ENCODE measurements at regions not wholly inside any gene's neighbourhood (a gene's known extent, or its start where the extent isn't known, plus 50 kb on each side); places are given as distances from the start of the nearest gene placed in this dataset.
"Not testable (repeated sequence)": the region's sequence is repeated elsewhere in the genome, so short reads cannot be mapped to it uniquely, and the experiment has no call there.

DNA sequence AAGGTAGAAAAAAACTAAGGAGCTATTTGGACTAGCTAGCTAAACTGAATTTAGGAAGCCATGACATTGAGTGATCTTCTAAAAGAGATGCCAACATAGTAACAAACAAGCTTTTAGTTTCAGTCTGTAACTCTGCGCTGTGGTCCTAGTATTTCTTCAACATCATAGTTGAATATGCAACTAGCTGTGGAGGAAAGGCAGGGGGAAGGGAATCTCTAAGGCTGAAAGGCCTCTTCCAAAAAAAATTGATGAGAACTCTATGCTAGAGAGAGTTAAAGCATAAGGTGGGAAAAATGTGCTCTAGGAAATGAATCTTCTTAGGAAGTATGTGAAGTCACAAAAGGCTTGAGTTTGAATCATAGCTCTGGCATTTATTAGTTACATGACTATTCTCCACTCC is 120.2 kb downstream of the NBPF8 start:
- TF ChIP-seq, protein P1, sequence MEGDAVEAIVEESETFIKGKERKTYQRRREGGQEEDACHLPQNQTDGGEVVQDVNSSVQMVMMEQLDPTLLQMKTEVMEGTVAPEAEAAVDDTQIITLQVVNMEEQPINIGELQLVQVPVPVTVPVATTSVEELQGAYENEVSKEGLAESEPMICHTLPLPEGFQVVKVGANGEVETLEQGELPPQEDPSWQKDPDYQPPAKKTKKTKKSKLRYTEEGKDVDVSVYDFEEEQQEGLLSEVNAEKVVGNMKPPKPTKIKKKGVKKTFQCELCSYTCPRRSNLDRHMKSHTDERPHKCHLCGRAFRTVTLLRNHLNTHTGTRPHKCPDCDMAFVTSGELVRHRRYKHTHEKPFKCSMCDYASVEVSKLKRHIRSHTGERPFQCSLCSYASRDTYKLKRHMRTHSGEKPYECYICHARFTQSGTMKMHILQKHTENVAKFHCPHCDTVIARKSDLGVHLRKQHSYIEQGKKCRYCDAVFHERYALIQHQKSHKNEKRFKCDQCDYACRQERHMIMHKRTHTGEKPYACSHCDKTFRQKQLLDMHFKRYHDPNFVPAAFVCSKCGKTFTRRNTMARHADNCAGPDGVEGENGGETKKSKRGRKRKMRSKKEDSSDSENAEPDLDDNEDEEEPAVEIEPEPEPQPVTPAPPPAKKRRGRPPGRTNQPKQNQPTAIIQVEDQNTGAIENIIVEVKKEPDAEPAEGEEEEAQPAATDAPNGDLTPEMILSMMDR (IDR thresholded peaks at IDR 0.05; ENCODE audit: poor library complexity, severe bottlenecking), result not testable (repeated sequence)
- TF ChIP-seq EP300 (conservative IDR thresholded peaks at IDR 0.05; ENCODE audit: poor library complexity, severe bottlenecking); EZH2 (IDR thresholded peaks at IDR 0.05; ENCODE audit: borderline replicate concordance, insufficient read depth, low read length, poor library complexity, severe bottlenecking); TAF1 (IDR thresholded peaks at IDR 0.05; ENCODE audit: low read depth); POLR2AphosphoS5 (IDR thresholded peaks at IDR 0.05): not testable (repeated sequence)
- TF ChIP-seq, protein P2, sequence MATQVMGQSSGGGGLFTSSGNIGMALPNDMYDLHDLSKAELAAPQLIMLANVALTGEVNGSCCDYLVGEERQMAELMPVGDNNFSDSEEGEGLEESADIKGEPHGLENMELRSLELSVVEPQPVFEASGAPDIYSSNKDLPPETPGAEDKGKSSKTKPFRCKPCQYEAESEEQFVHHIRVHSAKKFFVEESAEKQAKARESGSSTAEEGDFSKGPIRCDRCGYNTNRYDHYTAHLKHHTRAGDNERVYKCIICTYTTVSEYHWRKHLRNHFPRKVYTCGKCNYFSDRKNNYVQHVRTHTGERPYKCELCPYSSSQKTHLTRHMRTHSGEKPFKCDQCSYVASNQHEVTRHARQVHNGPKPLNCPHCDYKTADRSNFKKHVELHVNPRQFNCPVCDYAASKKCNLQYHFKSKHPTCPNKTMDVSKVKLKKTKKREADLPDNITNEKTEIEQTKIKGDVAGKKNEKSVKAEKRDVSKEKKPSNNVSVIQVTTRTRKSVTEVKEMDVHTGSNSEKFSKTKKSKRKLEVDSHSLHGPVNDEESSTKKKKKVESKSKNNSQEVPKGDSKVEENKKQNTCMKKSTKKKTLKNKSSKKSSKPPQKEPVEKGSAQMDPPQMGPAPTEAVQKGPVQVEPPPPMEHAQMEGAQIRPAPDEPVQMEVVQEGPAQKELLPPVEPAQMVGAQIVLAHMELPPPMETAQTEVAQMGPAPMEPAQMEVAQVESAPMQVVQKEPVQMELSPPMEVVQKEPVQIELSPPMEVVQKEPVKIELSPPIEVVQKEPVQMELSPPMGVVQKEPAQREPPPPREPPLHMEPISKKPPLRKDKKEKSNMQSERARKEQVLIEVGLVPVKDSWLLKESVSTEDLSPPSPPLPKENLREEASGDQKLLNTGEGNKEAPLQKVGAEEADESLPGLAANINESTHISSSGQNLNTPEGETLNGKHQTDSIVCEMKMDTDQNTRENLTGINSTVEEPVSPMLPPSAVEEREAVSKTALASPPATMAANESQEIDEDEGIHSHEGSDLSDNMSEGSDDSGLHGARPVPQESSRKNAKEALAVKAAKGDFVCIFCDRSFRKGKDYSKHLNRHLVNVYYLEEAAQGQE (IDR thresholded peaks at IDR 0.05; ENCODE audit: borderline replicate concordance), result not testable (repeated sequence)

Data from neural cell (in vitro differentiated cells).